LHCN-M2 (cell line): ENCODE measurements at regions not wholly inside any gene's neighbourhood (a gene's known extent, or its start where the extent isn't known, plus 50 kb on each side); places are given as distances from the start of the nearest gene placed in this dataset.
"Not testable (repeated sequence)": the region's sequence is repeated elsewhere in the genome, so short reads cannot be mapped to it uniquely, and the experiment has no call there.

ENCODE experiments used
- DNase-seq: peaks from one replicate; pipeline ENCODE4 v3.0.0-alpha.2; 2012; ENCODE audit warnings: low read depth

DNA sequence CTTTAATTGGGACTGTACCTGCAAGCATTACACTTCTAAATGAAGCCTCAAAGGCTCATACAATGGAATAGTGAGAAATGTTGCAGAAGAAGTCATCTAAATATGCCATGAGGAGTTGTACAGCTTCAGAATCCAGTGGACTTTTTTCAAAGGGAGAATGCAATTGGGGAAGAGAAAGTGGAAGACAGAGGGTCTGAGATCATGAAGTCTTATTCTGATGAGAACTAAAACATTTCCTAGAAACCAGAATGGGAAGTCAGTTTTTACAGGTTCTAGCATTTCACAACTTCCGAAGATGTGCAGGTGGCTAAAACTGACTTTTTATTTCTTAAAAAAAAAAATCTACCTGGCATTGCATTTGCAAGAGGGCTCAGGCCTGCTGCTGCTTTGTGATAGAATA, 424.4 kb upstream of the RUNX1 start:
- no peak for DNase-seq

- no peak for DNase-seq
These were observed 421.4 kb upstream of the RUNX1 start for GRCh38 chr21:35470522-35470921.

GRCh38 chr21:35469498-35469897, 420.4 kb upstream of the RUNX1 start:
- no peak for DNase-seq

- DNase-seq, result no peak
These were observed 419.9 kb upstream of the RUNX1 start for GRCh38 chr21:35468991-35469390.

DNA sequence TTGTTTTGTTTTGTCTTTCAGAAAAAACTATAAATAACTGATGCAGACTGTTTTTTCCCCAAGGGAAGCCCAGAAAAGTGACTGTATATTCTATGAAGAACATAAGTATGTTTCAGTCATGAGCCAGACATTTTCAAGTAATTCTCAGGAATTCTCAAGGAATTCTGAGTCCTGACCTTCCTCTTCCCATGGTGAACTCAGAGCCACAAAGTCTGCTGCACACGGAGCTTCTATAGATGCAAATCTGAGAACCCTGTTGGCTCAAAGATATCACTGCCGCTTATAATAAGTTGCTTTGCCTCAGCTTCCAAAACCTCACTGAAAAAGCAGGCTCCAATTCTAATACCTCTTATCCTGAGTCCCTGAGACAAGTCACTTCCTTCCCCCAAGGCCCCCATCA, 418.5 kb upstream of the RUNX1 start:
- peak; percentile 7 for DNase-seq

DNA sequence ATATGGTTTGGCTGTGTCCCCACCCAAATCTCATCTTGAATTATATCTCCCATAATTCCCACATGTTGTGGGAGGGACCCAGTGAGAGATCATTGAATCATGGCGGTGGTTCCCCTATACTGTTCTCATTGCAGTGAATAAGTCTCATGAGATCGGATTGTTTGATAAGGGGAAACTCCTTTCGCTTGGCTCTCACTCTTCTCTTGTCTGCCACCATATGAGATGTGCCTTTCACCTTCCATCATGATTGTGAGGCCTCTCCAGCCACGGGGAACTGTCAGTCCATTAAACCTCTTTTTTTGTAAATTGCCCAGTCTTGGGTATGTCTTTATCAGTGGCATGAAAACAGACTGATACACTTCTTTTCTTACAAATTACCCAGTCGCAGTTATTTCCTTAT, 417.6 kb upstream of the RUNX1 start:
- DNase-seq, result not testable (repeated sequence)

DNA sequence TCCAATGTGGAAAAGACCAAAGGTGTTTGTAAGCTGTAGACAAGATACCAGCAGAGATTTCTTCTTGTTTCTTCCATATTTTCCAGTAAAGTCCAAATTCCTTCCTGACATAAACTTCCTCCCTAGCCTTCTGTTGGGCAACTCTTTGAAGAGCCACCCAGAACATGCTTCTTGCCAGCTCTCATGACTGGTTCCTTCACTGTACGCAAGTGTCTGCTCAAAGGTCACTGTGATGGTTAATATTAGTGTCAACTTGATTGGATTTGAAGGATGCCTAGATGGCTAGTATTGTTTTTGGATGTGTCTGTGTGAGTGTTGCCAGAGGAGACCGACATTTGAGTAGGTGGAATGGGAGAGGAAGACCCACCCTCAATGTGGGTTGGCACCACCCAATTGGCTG, 416.6 kb upstream of the RUNX1 start:
- no peak for DNase-seq

DNA sequence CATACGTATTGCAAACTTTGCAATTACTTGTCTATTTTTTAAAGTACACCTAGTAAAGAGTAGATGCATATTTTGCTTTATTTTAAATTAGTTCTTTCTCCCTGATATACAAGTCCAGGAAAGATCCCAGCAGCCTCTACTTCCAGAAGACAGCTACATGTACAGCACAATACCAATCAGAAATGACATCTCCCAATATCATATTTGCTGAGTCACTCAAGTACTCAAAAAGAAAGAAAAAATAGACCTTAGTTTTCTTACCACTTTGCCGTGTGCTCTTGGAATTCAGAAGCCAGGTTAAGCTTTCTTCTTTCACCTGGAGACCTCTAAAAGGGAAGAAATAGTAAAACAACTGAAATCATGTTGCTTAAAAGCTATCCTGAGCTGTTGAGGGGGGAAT, 412.6 kb upstream of the RUNX1 start:
- DNase-seq, result no peak

GRCh38 chr21:35460441-35460840, 411.3 kb upstream of the RUNX1 start:
- no peak for DNase-seq

- no peak for DNase-seq
These were observed 409.3 kb upstream of the RUNX1 start for GRCh38 chr21:35458405-35458804.

DNA sequence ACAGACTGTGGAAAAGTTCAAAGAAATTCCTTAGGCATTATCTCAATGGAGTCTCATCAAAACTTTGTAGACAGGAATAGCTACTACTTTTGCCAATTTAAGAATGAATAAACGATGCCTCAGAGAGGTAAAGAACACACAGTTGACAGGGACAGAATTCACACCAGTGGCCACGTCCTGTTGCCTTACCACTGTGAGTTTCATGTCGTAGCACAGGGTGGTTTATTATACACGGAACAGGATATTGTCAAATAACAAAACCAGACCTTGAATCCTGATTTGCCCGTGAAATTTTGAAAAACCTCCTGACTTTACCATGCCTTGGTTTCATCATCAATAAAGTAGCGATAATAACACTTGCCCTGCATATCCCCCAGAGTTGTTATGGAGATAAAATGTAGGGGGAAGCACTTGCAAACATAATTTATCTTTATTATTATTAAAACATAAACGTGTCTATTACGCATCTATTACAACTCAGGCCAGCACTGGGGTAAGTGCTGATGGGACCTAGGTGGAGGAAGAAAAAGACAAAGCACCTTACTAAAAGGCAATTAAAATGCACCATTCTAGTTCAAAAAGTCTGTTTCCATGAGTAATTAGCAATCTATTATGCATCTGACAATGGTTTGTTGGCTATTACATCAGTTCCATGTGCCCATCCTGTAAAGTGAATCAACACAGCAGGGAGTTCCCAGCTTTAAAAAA, 408.1 kb upstream of the RUNX1 start:
- no peak for DNase-seq

- no peak for DNase-seq
These were observed 402.2 kb upstream of the RUNX1 start for GRCh38 chr21:35451276-35451675.

DNA sequence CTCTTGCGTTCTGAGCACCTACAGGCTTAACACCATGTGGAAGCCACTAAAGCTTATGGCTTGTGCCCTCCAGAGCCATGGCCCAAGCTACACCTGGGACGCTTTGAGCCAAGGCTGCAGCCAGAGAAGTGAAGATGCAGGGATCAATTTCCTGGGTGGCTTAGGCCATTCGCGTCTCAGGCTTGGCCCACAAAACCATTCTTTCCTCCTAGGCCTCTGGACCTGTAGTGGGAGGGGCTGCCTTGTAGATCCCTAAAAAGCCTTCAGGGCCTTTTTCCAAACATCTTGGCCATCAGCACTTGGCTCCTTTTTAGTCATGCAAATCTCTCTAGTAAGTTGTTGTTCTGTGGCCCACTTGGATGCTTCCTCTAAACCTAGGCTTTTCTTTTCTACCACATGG, 401.7 kb upstream of the RUNX1 start:
- DNase-seq, result no peak

DNA sequence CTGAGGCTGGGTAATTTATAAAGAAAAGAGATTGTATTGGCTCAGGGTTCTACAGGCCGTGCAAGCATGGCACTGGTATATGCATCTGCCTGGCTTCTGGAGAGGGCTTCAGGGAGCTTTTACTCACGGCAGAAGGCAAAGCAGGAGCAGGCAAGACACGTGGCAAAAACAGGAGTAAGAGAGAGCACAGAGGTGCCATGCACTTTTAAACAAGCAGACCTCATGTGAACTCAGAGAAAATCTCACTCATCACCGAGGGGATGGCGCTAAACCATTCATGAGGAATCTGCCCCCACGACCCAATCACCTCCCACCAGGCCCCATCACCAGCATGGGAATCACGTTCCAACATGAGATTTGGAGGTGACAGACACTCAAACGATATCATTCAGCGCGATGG, 400.7 kb upstream of the RUNX1 start:
- DNase-seq, result no peak

DNA sequence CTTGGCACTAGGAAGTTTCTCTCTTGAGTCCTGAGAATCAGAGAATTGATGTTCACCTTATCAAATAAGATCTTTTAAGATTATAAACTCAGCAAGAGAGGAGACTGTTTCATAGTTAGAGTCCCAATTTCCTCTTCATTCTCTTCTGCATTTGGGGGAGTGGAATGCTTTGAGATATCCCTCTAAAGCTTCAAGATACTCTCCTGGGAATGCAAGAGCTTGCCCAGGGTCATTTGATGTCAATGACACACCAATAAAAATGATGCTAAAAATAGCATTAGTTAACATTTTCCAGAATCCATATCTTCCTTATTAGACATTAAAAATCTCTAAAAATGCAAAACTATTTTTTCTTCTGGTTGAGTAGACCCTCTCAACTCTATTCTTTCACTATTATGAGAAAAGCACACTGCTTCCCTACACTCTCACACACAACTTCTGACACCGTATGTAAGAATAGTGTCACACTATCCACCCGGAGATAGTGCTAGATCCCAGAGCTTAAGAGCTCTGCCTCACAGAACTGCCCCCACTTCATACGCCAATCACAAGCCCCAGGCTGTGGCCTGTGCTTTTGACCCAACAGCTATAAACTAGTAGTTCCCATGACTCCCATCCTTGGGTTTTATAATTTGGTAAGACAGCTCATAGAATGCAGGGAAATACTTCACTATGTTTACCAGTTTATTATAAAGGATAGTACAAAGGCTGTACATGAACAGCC, 399.9 kb upstream of the RUNX1 start:
- DNase-seq, result no peak

GRCh38 chr21:35444391-35444790, 395.3 kb upstream of the RUNX1 start:
- no peak for DNase-seq

GRCh38 chr21:35441868-35442582, 392.9 kb upstream of the RUNX1 start:
- no peak for DNase-seq

GRCh38 chr21:35438643-35439404, 389.7 kb upstream of the RUNX1 start:
- no peak for DNase-seq

DNA sequence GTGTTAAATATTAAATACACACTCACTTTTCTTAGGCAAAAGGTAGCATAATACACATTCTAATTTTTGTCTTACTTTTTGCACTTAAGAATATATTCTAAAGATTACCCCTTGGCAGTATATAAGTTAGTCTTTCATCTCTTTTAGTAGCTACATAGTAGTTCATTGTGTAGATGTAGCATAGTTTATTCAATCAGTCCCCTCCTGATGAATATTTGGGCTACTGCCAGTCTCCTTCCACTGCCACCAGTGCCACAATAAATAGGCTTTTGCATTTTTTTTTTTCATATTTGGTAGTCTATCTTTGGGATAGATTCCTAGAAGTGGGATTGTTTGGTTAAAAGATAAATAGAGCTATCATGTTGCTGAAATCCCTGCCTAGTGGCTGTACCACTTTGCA, 388.8 kb upstream of the RUNX1 start:
- no peak for DNase-seq

DNA sequence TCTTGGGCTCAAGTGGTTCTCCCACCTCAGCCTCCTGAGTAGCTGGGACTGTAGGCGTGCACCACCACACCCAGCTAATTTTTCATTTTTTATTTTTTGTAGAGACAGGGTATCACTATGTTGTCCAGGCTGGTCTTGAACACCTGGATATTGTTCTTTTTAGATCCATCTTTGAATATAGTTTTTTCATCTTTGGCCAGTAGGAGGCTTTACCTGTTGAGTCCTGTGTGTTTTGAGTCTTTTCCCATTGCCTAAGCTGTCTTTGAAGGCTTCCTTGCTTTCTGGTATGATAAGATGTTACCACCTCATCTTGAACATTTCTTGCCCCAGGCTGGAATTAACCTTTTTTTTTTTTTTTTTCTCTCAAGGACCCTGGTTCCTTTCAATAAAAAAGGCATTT, 387.8 kb upstream of the RUNX1 start:
- no peak for DNase-seq

DNA sequence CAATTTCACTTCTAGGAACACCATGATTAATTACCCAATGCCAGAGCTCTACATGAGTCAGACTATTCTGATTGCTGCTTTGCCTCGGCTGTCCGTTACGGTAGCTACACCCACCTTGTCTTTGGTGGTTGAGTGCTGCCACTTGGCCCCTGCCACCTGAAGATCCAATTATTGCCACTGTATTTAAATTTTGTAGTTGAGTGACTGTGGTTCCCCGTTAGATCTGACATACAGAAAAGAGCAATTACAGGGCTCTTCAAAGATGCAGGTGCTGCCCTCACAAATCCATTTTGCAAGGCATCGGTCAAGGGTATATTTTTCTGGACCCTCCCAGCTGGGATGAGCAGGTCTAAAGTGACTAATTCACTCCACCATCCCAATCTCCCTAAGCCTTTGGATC, 383.5 kb upstream of the RUNX1 start:
- DNase-seq, result not testable (repeated sequence)

- no peak for DNase-seq
These were observed 381.2 kb upstream of the RUNX1 start for GRCh38 chr21:35430260-35430659.
